Peyer's patch (tissue), 4 donors: ENCODE measurements at regions not wholly inside any gene's neighbourhood (a gene's known extent, or its start where the extent isn't known, plus 50 kb on each side); places are given as distances from the start of the nearest gene placed in this dataset.

ENCODE experiments used
- DNase-seq, 3 donors: peaks; one replicate each; pipeline ENCODE4 v3.0.0-alpha.2; 2017 to 2019
- H3K27ac ChIP-seq, 4 donors: fragments of 200-600 bp; sonication (generic); one replicate each; pipeline ENCODE4 v1.5.1; 2016 to 2019
- H3K27me3 ChIP-seq, 2 donors: fragments of 200-600 bp; sonication (generic); one replicate each; pipeline ENCODE4 v1.5.1; 2019
- H3K36me3 ChIP-seq, 3 donors: fragments of 200-600 bp; sonication (generic); one replicate each; pipeline ENCODE4 v1.5.1; 2016 to 2019
- H3K4me1 ChIP-seq, 4 donors: fragments of 200-600 bp; sonication (generic); one replicate each; pipeline ENCODE4 v1.5.1; 2016 to 2019
- H3K4me3 ChIP-seq, 4 donors: fragments of 200-600 bp; sonication (generic); 1 replicate in 3 of 4; 2 replicates in 1 of 4; pipeline ENCODE4 v1.5.1; 2016 to 2019; ENCODE audit warnings: mild to moderate bottlenecking in 1 of 4
- H3K9me3 ChIP-seq, 4 donors: fragments of 200-600 bp; sonication (generic); one replicate each; pipeline ENCODE4 v1.5.1; 2016 to 2019; ENCODE audit warnings: mild to moderate bottlenecking in 1 of 4
- CTCF ChIP-seq, 6 experiments: fragments of 450-650 bp in 4 of 6; fragments of 200-600 bp in 2 of 6; sonication (generic) in 1 of 6; IDR thresholded peaks; one replicate each; pipeline ENCODE4 v1.5.1; 2017 to 2019; ENCODE audit warnings: antibody characterized with exemption in 6 of 6, mild to moderate bottlenecking in 3 of 6, moderate library complexity in 1 of 6
- POLR2A ChIP-seq, 2 donors: fragments of 450-650 bp; IDR thresholded peaks; one replicate each; pipeline ENCODE4 v1.5.1; 2017; ENCODE audit warnings: antibody characterized with exemption in 2 of 2, mild to moderate bottlenecking in 2 of 2, moderate library complexity in 2 of 2

- Histone ChIP-seq H3K4me3 (no peak overlapping the region), H3K4me1 (no peaks in the 10 kb centered on the region), H3K27ac (no peak overlapping the region), H3K27me3 (no peaks in the 10 kb centered on the region), H3K9me3 (no peaks in the 10 kb centered on the region), H3K36me3 (no peaks in the 10 kb centered on the region)
- no peak for DNase-seq
- TF ChIP-seq CTCF (IDR thresholded peaks at IDR 0.05) (no peak), POLR2A (IDR thresholded peaks at IDR 0.05) (no peak)
Observed at GRCh38 chr11:127612607-127613006, 612.0 kb upstream of the KIRREL3 start.

GRCh38 chr11:127609025-127609773, 608.6 kb upstream of the KIRREL3 start:
- H3K27ac ChIP-seq, result no peak overlapping the region
- H3K9me3 ChIP-seq, result no peaks in the 10 kb centered on the region
- H3K27me3 ChIP-seq, result no peaks in the 10 kb centered on the region
- no peaks in the 10 kb centered on the region for H3K4me1 ChIP-seq
- no peaks in the 10 kb centered on the region for H3K36me3 ChIP-seq
- no peak for DNase-seq
- H3K4me3 ChIP-seq, result no peak overlapping the region
- TF ChIP-seq CTCF (IDR thresholded peaks at IDR 0.05) (no peak), POLR2A (IDR thresholded peaks at IDR 0.05) (no peak)

GRCh38 chr11:127607487-127608085, 607.0 kb upstream of the KIRREL3 start:
- TF ChIP-seq CTCF (IDR thresholded peaks at IDR 0.05) (no peak), POLR2A (IDR thresholded peaks at IDR 0.05) (no peak)
- H3K36me3 ChIP-seq, result no peaks in the 10 kb centered on the region
- H3K27me3 ChIP-seq, result no peaks in the 10 kb centered on the region
- no peak for DNase-seq
- H3K4me1 ChIP-seq, result no peaks in the 10 kb centered on the region
- no peak overlapping the region for H3K27ac ChIP-seq
- H3K9me3 ChIP-seq, result no peaks in the 10 kb centered on the region
- no peak overlapping the region for H3K4me3 ChIP-seq

GRCh38 chr11:127601578-127601977, 601.0 kb upstream of the KIRREL3 start:
- DNase-seq, result no peak
- Histone ChIP-seq H3K4me3 (no peak overlapping the region), H3K36me3 (no peaks in the 10 kb centered on the region), H3K27me3 (no peaks in the 10 kb centered on the region), H3K9me3 (no peaks in the 10 kb centered on the region), H3K27ac (no peak overlapping the region), H3K4me1 (no peaks in the 10 kb centered on the region)
- TF ChIP-seq POLR2A (IDR thresholded peaks at IDR 0.05) (no peak), CTCF (IDR thresholded peaks at IDR 0.05) (no peak)

GRCh38 chr11:127600674-127601073, 600.1 kb upstream of the KIRREL3 start:
- Histone ChIP-seq H3K36me3 (no peaks in the 10 kb centered on the region), H3K27me3 (no peaks in the 10 kb centered on the region), H3K9me3 (no peaks in the 10 kb centered on the region), H3K4me3 (no peak overlapping the region), H3K27ac (no peak overlapping the region), H3K4me1 (no peaks in the 10 kb centered on the region)
- DNase-seq, result no peak
- TF ChIP-seq POLR2A (IDR thresholded peaks at IDR 0.05), result no peak
- TF ChIP-seq CTCF (IDR thresholded peaks at IDR 0.05), result no peak
